Activated CD8-positive, alpha-beta T cell treated with anti-CD3 and anti-CD28 coated beads, Interleukin-2, amount 10 ng/mL, durations not matched to agents 7 days and 5 days (primary cell): ENCODE measurements at regions not wholly inside any gene's neighbourhood (a gene's known extent, or its start where the extent isn't known, plus 50 kb on each side); places are given as distances from the start of the nearest gene placed in this dataset.
"Not testable (repeated sequence)": the region's sequence is repeated elsewhere in the genome, so short reads cannot be mapped to it uniquely, and the experiment has no call there.

ENCODE experiments used
- ATAC-seq: fragments of 150-1000 bp; cut with Tn5 transposase; one replicate; pipeline ENCODE4 v1.10.0; 2021; ENCODE audit warnings: moderate library complexity
- CTCF ChIA-PET: fragments of 350-600 bp; sonication (Branson Sonifier 250); formaldehyde crosslinking; loops from one replicate; lab custom pipeline; 2021; ENCODE audit warnings: antibody characterized with exemption; lab: Charles Lee
- POLR2A ChIA-PET: fragments of 350-600 bp; sonication (Branson Sonifier 250); formaldehyde crosslinking; loops from one replicate; lab custom pipeline; 2021; ENCODE audit warnings: antibody characterized with exemption; lab: Charles Lee
- DNase-seq: peaks from one replicate; pipeline ENCODE4 v3.0.0-alpha.2; 2020
- H3K27ac Mint-ChIP-seq: one replicate; pipeline ENCODE4 v1.8.0; 2021; ENCODE audit warnings: mild to moderate bottlenecking, mixed read lengths
- H3K27me3 Mint-ChIP-seq: one replicate; pipeline ENCODE4 v1.8.0; 2021; ENCODE audit warnings: low read depth, mixed read lengths
- H3K36me3 Mint-ChIP-seq: one replicate; pipeline ENCODE4 v1.8.0; 2021; ENCODE audit warnings: low read depth, mixed read lengths
- H3K4me1 Mint-ChIP-seq: one replicate; pipeline ENCODE4 v1.8.0; 2021; ENCODE audit warnings: low read depth, mixed read lengths
- H3K4me3 Mint-ChIP-seq: one replicate; pipeline ENCODE4 v1.8.0; 2021; ENCODE audit warnings: mild to moderate bottlenecking, mixed read lengths
- H3K9me3 Mint-ChIP-seq: one replicate; pipeline ENCODE4 v1.8.0; 2022; ENCODE audit warnings: mixed read lengths; ENCODE audit not compliant: insufficient read depth

GRCh38 chrX:45584717-45585116 is 384.0 kb upstream of the DIPK2B start:
- Mint-ChIP-seq H3K4me3 (no peak overlapping the region), H3K36me3 (no peaks in the 10 kb centered on the region), H3K4me1 (no peaks in the 10 kb centered on the region), H3K9me3 (peaks cover 3% of the 10 kb centered on the region), H3K27me3 (no peaks in the 10 kb centered on the region), H3K27ac (no peak overlapping the region)
- ChIA-PET CTCF (no interaction called here), POLR2A (no interaction called here)
- ATAC-seq (no peak), DNase-seq (no peak)

- no peaks in the 10 kb centered on the region for H3K27me3 Mint-ChIP-seq
- POLR2A ChIA-PET, result interaction anchor here (0.5 kb wide), 1 partner anchor 961 kb away, joined by 3 read pairs; no protein-coding TSS in a partner anchor
- ATAC-seq (no peak), DNase-seq (no peak)
- no peaks in the 10 kb centered on the region for H3K4me1 Mint-ChIP-seq
- H3K36me3 Mint-ChIP-seq, result no peaks in the 10 kb centered on the region
- H3K4me3 Mint-ChIP-seq, result no peak overlapping the region
- CTCF ChIA-PET, result no interaction called here
- no peak overlapping the region for H3K27ac Mint-ChIP-seq
- H3K9me3 Mint-ChIP-seq, result peaks cover 11% of the 10 kb centered on the region
These were observed 376.7 kb upstream of the DIPK2B start for GRCh38 chrX:45577361-45577760.

GRCh38 chrX:45571453-45571852 is 370.8 kb upstream of the DIPK2B start:
- ATAC-seq (no peak), DNase-seq (no peak)
- ChIA-PET POLR2A (no interaction called here), CTCF (no interaction called here)
- no peaks in the 10 kb centered on the region for H3K4me1 Mint-ChIP-seq
- H3K27ac Mint-ChIP-seq, result no peak overlapping the region
- H3K4me3 Mint-ChIP-seq, result no peak overlapping the region
- H3K9me3 Mint-ChIP-seq, result no peaks in the 10 kb centered on the region
- no peaks in the 10 kb centered on the region for H3K36me3 Mint-ChIP-seq
- H3K27me3 Mint-ChIP-seq, result no peaks in the 10 kb centered on the region

- Mint-ChIP-seq H3K27me3 (no peaks in the 10 kb centered on the region), H3K36me3 (no peaks in the 10 kb centered on the region), H3K4me3 (no peak overlapping the region), H3K27ac (no peak overlapping the region), H3K9me3 (no peaks in the 10 kb centered on the region), H3K4me1 (no peaks in the 10 kb centered on the region)
- ATAC-seq (no peak), DNase-seq (no peak)
- ChIA-PET CTCF (no interaction called here), POLR2A (no interaction called here)
These were observed 365.8 kb upstream of the DIPK2B start for GRCh38 chrX:45566456-45566855.

GRCh38 chrX:45557387-45557786 is 356.7 kb upstream of the DIPK2B start:
- CTCF ChIA-PET, result no interaction called here
- no peaks in the 10 kb centered on the region for H3K4me1 Mint-ChIP-seq
- H3K9me3 Mint-ChIP-seq, result no peaks in the 10 kb centered on the region
- H3K27me3 Mint-ChIP-seq, result peaks cover 4% of the 10 kb centered on the region
- no peak overlapping the region for H3K4me3 Mint-ChIP-seq
- DNase-seq (no peak), ATAC-seq (no peak)
- no peak overlapping the region for H3K27ac Mint-ChIP-seq
- H3K36me3 Mint-ChIP-seq, result no peaks in the 10 kb centered on the region
- POLR2A ChIA-PET, result no interaction called here

- ATAC-seq, result no peak
- ChIA-PET POLR2A (no interaction called here), CTCF (no interaction called here)
- Mint-ChIP-seq H3K9me3 (no peaks in the 10 kb centered on the region), H3K36me3 (no peaks in the 10 kb centered on the region), H3K27me3 (peaks cover 10% of the 10 kb centered on the region), H3K27ac (no peak overlapping the region), H3K4me3 (no peak overlapping the region), H3K4me1 (no peaks in the 10 kb centered on the region)
- DNase-seq, result no peak
These were observed 354.1 kb upstream of the DIPK2B start for GRCh38 chrX:45554736-45555135.

- Mint-ChIP-seq H3K27ac (no peak overlapping the region), H3K9me3 (no peaks in the 10 kb centered on the region), H3K4me3 (no peak overlapping the region), H3K4me1 (no peaks in the 10 kb centered on the region), H3K27me3 (peaks cover 10% of the 10 kb centered on the region), H3K36me3 (no peaks in the 10 kb centered on the region)
- POLR2A ChIA-PET, result no interaction called here
- CTCF ChIA-PET, result interaction anchor here (0.6 kb wide), 1 partner anchor 248 kb away, joined by 4 read pairs; no protein-coding TSS in a partner anchor
- DNase-seq (no peak), ATAC-seq (no peak)
These were observed 352.7 kb upstream of the DIPK2B start for GRCh38 chrX:45553417-45553816.

- H3K4me1 Mint-ChIP-seq, H3K27ac Mint-ChIP-seq, DNase-seq, H3K36me3 Mint-ChIP-seq, CTCF ChIA-PET, H3K27me3 Mint-ChIP-seq, POLR2A ChIA-PET, ATAC-seq, H3K4me3 Mint-ChIP-seq, H3K9me3 Mint-ChIP-seq: not testable (repeated sequence)
These were observed 346.0 kb upstream of the DIPK2B start for GRCh38 chrX:45546697-45547096.

GRCh38 chrX:45540181-45540580 is 339.5 kb upstream of the DIPK2B start:
- no peaks in the 10 kb centered on the region for H3K36me3 Mint-ChIP-seq
- no peaks in the 10 kb centered on the region for H3K9me3 Mint-ChIP-seq
- CTCF ChIA-PET, result no interaction called here
- DNase-seq (no peak), ATAC-seq (no peak)
- peaks cover 16% of the 10 kb centered on the region for H3K27me3 Mint-ChIP-seq
- no peak overlapping the region for H3K27ac Mint-ChIP-seq
- no peaks in the 10 kb centered on the region for H3K4me1 Mint-ChIP-seq
- H3K4me3 Mint-ChIP-seq, result no peak overlapping the region
- POLR2A ChIA-PET, result no interaction called here

- peaks cover 16% of the 10 kb centered on the region for H3K27me3 Mint-ChIP-seq
- DNase-seq (no peak), ATAC-seq (no peak)
- CTCF ChIA-PET, result no interaction called here
- POLR2A ChIA-PET, result no interaction called here
- H3K9me3 Mint-ChIP-seq, result peaks cover 6% of the 10 kb centered on the region
- H3K4me1 Mint-ChIP-seq, result no peaks in the 10 kb centered on the region
- no peak overlapping the region for H3K27ac Mint-ChIP-seq
- no peak overlapping the region for H3K4me3 Mint-ChIP-seq
- H3K36me3 Mint-ChIP-seq, result no peaks in the 10 kb centered on the region
These were observed 337.3 kb upstream of the DIPK2B start for GRCh38 chrX:45537936-45538335.

- no peak overlapping the region for H3K27ac Mint-ChIP-seq
- CTCF ChIA-PET, result no interaction called here
These were observed 327.2 kb upstream of the DIPK2B start for GRCh38 chrX:45527834-45528233.

GRCh38 chrX:45524805-45525204 is 324.1 kb upstream of the DIPK2B start:
- CTCF ChIA-PET, result interaction anchor here (1.2 kb wide), 1 partner anchor 10 kb away, joined by 4 read pairs; no protein-coding TSS in a partner anchor
- Mint-ChIP-seq H3K4me1 (no peaks in the 10 kb centered on the region), H3K9me3 (no peaks in the 10 kb centered on the region), H3K4me3 (no peak overlapping the region), H3K27ac (no peak overlapping the region), H3K36me3 (no peaks in the 10 kb centered on the region), H3K27me3 (no peaks in the 10 kb centered on the region)
- DNase-seq, result no peak
- ATAC-seq, result no peak
- POLR2A ChIA-PET, result no interaction called here

More at GRCh38 chrX:45527834-45528233, 327.2 kb upstream of the DIPK2B start:
- ATAC-seq, result no peak
- Mint-ChIP-seq H3K36me3 (no peaks in the 10 kb centered on the region), H3K27me3 (no peaks in the 10 kb centered on the region), H3K4me3 (no peak overlapping the region), H3K4me1 (no peaks in the 10 kb centered on the region), H3K9me3 (no peaks in the 10 kb centered on the region)
- POLR2A ChIA-PET, result no interaction called here
- no peak for DNase-seq

GRCh38 chrX:45524296-45524695 is 323.6 kb upstream of the DIPK2B start:
- Mint-ChIP-seq H3K9me3 (no peaks in the 10 kb centered on the region), H3K4me3 (no peak overlapping the region), H3K27me3 (no peaks in the 10 kb centered on the region), H3K27ac (no peak overlapping the region), H3K4me1 (no peaks in the 10 kb centered on the region), H3K36me3 (no peaks in the 10 kb centered on the region)
- DNase-seq (no peak), ATAC-seq (no peak)
- POLR2A ChIA-PET, result no interaction called here
- CTCF ChIA-PET, result no interaction called here
